ENCODE measurements at regions not wholly inside any gene's neighbourhood (a gene's known extent, or its start where the extent isn't known, plus 50 kb on each side); places are given as distances from the start of the nearest gene placed in this dataset.

DNA sequence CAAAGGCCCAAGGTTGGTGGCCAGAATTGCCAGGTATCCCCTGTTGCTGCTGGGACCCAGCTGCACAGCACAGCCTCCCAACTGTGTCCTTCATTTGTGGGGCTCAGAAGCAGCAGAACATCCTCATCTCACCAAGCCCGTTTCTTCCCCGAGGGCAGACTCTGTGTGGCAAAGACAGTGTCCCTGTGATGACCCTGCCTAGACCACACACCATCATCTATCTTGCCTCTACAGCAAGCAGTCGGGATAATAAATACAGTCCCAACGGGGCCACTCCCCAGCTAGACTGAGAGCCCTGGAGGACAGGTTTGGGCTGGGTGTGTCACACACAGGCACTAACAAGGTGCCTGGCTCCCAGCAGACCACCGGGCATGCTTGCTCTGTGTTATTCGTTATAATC lies 93.4 kb downstream of the PTGR3 start:
- H3K36me3 ChIP-seq: no peaks in the 10 kb centered on the region
- no peaks in the 10 kb centered on the region for H3K9me3 ChIP-seq
- no peak for ATAC-seq
- H3K4me3 ChIP-seq: no peak overlapping the region
- no peak for TF ChIP-seq POLR2AphosphoS5 (IDR thresholded peaks at IDR 0.05)
- TF ChIP-seq, protein P1, sequence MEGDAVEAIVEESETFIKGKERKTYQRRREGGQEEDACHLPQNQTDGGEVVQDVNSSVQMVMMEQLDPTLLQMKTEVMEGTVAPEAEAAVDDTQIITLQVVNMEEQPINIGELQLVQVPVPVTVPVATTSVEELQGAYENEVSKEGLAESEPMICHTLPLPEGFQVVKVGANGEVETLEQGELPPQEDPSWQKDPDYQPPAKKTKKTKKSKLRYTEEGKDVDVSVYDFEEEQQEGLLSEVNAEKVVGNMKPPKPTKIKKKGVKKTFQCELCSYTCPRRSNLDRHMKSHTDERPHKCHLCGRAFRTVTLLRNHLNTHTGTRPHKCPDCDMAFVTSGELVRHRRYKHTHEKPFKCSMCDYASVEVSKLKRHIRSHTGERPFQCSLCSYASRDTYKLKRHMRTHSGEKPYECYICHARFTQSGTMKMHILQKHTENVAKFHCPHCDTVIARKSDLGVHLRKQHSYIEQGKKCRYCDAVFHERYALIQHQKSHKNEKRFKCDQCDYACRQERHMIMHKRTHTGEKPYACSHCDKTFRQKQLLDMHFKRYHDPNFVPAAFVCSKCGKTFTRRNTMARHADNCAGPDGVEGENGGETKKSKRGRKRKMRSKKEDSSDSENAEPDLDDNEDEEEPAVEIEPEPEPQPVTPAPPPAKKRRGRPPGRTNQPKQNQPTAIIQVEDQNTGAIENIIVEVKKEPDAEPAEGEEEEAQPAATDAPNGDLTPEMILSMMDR (IDR thresholded peaks at IDR 0.05): no peak
- no peaks in the 10 kb centered on the region for H3K4me1 ChIP-seq
- WGBS, 2 donors (ENCODE audit: low coverage in 1 of 2): 50% methylated on average over 2 of the region's 6 CpGs; no CpG with 5 or more reads in 1 of the 2 donors
- H3K27me3 ChIP-seq: no peaks in the 10 kb centered on the region
- no peak overlapping the region for H3K27ac ChIP-seq

Data from gastroesophageal sphincter (tissue), 4 donors.